Pancreas (tissue), 10 donors: ENCODE measurements at regions not wholly inside any gene's neighbourhood (a gene's known extent, or its start where the extent isn't known, plus 50 kb on each side); places are given as distances from the start of the nearest gene placed in this dataset.
"Not testable (repeated sequence)": the region's sequence is repeated elsewhere in the genome, so short reads cannot be mapped to it uniquely, and the experiment has no call there.

ENCODE experiments used
- ATAC-seq, 4 donors: fragments of 200-7000 bp; cut with Tn5 transposase; one replicate each; pipeline versions ENCODE4 v1.8.0 to v1.9.1; 2020; ENCODE audit warnings: mild to moderate bottlenecking in 4 of 4, moderate library complexity in 4 of 4
- DNase-seq, 6 donors: peaks; one replicate each; pipeline ENCODE4 v3.0.0-alpha.2; 2020
- FAIRE-seq: peaks from 2 replicates; lab custom pipeline; 2012; peaks lifted over from hg19 to GRCh38; lab: Jason Lieb, UNC
- H3K27ac ChIP-seq, 4 donors: fragments of 200-600 bp; sonication (generic); 1 replicate in 3 of 4; 2 replicates in 1 of 4; pipeline versions ENCODE4 v1.5.0 to v1.8.0; 2020
- H3K27me3 ChIP-seq, 4 donors: fragments of 200-600 bp; one replicate each; pipeline ENCODE4 v1.8.0; 2021
- H3K36me3 ChIP-seq, 3 donors: fragments of 200-600 bp; sonication (generic) in 1 of 3; one replicate each; pipeline versions ENCODE4 v1.5.0 to v1.8.0; 2020 to 2021
- H3K4me1 ChIP-seq, 3 donors: fragments of 200-600 bp; one replicate each; pipeline ENCODE4 v1.8.0; 2021
- H3K4me3 ChIP-seq, 4 donors: fragments of 200-600 bp; sonication (generic) in 2 of 4; one replicate each; pipeline versions ENCODE4 v1.5.0 to v1.8.0; 2020 to 2021
- H3K9me3 ChIP-seq, 4 donors: fragments of 200-600 bp; one replicate each; pipeline ENCODE4 v1.8.0; 2021
- CTCF ChIP-seq, 4 donors: fragments of 200-600 bp; sonication (generic) in 3 of 4; IDR thresholded peaks; one replicate each; pipeline versions ENCODE4 v1.5.0 to v1.8.0; 2021; ENCODE audit warnings: antibody characterized with exemption in 4 of 4
- WGBS, 2 donors: extraction: QIAGEN DNeasy Blood & Tissue Kit; methylation state at CpG; one replicate each; pipeline ENCODE4 v1.1.7; 2013; 5-methylcytosine and 5-hydroxymethylcytosine counted together
- intact Hi-C, 3 donors: fragments of 100-400 bp; cut with DNase I; formaldehyde crosslinking; loops; one replicate each; pipeline versions ENCODE4 v1.11.1 to v1.14.2; 2022
- donor health status: healthy with polysubstance abuse.
- donor health status: DM: no; HTN: no; CAD: no; lungs with moderate emphysema.
- donor health status: DM: no; HTN: no; CAD: no.
- donor health status: control.
- donor health status: control.
- donor health status: Bipolar disorder and iron deficiency.
- donor health status: DM: yes; HTN: yes; CAD: no.
- donor health status: DM: no; HTN: no; CAD: no.
- donor health status: DM: no; HTN: no; CAD: no.
- donor health status: DM: yes; HTN: yes; CAD: no.

DNA sequence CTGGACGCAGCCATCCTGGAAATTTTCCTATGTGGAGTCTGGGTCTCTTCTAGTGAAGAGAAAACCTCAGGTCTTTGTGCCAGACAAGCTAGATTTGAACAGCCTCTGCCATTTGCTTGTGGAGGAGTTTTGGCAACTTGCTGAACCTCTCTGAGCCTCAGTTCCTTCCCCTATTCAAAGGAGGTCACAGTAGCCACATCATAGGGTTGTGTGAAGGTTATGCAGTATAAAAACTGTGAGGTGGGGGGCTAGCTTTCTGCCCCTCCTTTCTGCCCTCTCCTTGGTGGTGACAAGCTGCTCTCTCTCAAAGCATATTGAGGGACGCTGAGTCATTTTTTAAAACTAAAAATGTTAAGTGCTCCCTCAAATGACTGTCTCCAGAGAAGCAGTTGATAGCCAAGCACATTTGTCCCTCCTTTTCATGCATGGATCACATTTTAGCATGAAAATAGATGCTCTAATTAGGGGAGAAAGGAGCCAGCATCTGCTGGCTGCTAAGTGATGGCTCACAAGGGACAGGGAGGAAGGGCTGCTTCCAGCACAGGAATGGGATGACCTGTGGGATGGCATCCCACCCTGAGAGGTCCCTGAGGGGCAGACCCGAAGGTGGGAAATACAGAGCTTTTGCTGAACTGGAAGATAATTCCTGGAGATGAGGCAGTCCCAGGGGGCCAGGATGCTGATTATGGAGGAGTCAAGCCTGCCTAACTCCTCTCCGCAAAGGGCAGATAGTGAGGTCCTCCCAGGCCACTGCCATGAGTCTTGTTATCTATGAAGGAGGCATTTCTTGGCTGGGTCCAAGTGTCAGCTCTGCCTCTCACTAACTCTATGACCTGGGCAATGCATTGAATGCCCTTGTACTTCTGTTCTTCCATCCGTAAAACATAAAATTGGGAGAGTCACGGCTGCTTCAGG lies 218.8 kb downstream of the RAB11FIP4 start:
- H3K4me3 ChIP-seq, result no peak overlapping the region
- FAIRE-seq (no peak), ATAC-seq (no peak), DNase-seq (no peak)
- no peaks in the 10 kb centered on the region for H3K36me3 ChIP-seq
- H3K4me1 ChIP-seq, result no peaks in the 10 kb centered on the region
- WGBS, 2 donors, result 67 to 76% methylated on average over 6 of the region's 6 CpGs
- no peaks in the 10 kb centered on the region for H3K27me3 ChIP-seq
- no peaks in the 10 kb centered on the region for H3K9me3 ChIP-seq
- intact Hi-C loops, result no loop called here
- TF ChIP-seq CTCF (IDR thresholded peaks at IDR 0.05), result no peak
- H3K27ac ChIP-seq, result no peak overlapping the region

GRCh38 chr17:31609331-31609730 lies 217.9 kb downstream of the RAB11FIP4 start:
- no peak overlapping the region for H3K27ac ChIP-seq
- H3K36me3 ChIP-seq, result no peaks in the 10 kb centered on the region
- no peak for TF ChIP-seq CTCF (IDR thresholded peaks at IDR 0.05)
- intact Hi-C loops, result no loop called here
- WGBS, 2 donors, result 89 to 92% methylated on average over 3 of the region's 3 CpGs
- no peak for DNase-seq
- H3K9me3 ChIP-seq, result no peaks in the 10 kb centered on the region
- no peak overlapping the region for H3K4me3 ChIP-seq
- no peak for FAIRE-seq
- H3K4me1 ChIP-seq, result no peaks in the 10 kb centered on the region
- no peak for ATAC-seq
- H3K27me3 ChIP-seq, result no peaks in the 10 kb centered on the region

DNA sequence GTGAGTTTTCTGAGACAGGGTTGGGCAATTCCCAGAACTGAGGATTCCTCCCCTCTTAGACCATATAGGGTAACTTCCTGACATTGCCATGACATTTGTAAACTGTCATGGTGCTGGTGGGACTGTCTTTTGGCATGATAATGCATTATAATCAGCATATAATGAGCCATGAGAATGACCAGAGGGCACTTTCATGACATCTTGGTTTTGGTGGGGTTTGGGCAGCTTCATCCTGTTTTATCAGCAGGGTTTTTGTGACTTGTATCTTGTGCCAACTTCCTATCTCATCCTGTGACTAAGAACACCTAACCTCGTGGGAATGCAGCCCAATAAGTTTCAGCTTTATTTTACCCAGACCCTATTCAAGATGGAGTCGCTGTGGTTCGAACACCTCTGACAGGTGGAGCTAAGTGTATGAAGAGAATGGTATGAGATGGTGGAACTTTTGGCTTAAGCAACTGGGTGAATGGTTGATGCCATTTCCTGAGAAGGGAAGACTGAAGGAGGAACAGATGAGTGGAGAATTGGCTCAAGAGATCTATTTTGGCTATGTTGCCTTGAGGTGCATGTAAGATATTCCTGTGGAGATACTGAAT lies 217.3 kb downstream of the RAB11FIP4 start:
- TF ChIP-seq CTCF (IDR thresholded peaks at IDR 0.05), result no peak
- FAIRE-seq (no peak), DNase-seq (no peak), ATAC-seq (no peak)
- intact Hi-C loops, result no loop called here
- 73 to 78% methylated on average over 3 of the region's 3 CpGs for WGBS, 2 donors
- H3K36me3 ChIP-seq, result no peaks in the 10 kb centered on the region
- no peak overlapping the region for H3K4me3 ChIP-seq
- no peaks in the 10 kb centered on the region for H3K9me3 ChIP-seq
- no peaks in the 10 kb centered on the region for H3K4me1 ChIP-seq
- no peak overlapping the region for H3K27ac ChIP-seq
- no peaks in the 10 kb centered on the region for H3K27me3 ChIP-seq

DNA sequence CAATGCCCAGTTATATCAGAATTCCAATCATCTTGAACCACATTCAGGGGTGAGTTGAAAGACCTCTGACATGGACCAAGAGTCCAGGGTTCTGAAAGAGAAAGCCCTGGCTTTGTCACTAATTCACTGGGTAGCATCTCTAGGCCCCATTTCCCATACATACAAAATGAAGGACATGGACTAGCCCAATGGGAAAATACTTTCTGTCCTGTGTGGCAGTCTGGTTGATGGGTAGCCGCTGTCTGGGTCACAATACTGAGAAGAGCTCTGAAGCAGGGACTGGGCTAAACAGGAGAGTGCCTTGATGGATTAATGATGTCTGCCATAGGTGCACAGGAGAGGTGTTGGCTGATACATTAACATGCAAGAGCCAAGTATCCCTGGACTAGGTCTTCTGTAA lies 214.3 kb downstream of the RAB11FIP4 start:
- no peaks in the 10 kb centered on the region for H3K36me3 ChIP-seq
- H3K27me3 ChIP-seq, result no peaks in the 10 kb centered on the region
- H3K4me3 ChIP-seq, result no peak overlapping the region
- DNase-seq, result no peak
- no peak for TF ChIP-seq CTCF (IDR thresholded peaks at IDR 0.05)
- no peak for FAIRE-seq
- no peaks in the 10 kb centered on the region for H3K4me1 ChIP-seq
- 96% methylated on average over 1 of the region's 1 CpG for WGBS, 2 donors
- intact Hi-C loops, result no loop called here
- no peak for ATAC-seq
- no peaks in the 10 kb centered on the region for H3K9me3 ChIP-seq
- no peak overlapping the region for H3K27ac ChIP-seq

DNA sequence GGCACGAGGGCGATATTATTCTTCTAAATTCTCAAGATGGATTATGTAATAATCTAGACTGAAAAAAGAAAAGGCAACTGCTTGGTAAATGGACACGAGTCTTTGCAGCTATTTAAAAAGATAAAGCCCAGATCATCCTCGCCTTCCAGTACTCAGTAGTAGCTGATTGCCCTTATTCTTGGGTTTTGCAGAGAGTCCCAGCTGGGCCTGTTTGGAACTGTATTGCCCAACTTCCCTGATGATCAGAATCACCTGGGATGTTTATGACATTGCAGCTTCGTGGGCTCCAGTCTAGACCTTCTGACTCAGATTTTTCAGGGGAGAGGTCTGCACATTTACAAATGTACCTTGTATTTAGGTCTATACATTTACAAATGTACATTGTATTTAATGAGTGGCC lies 213.5 kb downstream of the RAB11FIP4 start:
- FAIRE-seq, result no peak
- WGBS, 2 donors, result 79 to 86% methylated on average over 5 of the region's 5 CpGs
- no peak overlapping the region for H3K4me3 ChIP-seq
- H3K36me3 ChIP-seq, result no peaks in the 10 kb centered on the region
- no peak for ATAC-seq
- intact Hi-C loops, result no loop called here
- H3K27ac ChIP-seq, result no peak overlapping the region
- no peaks in the 10 kb centered on the region for H3K9me3 ChIP-seq
- TF ChIP-seq CTCF (IDR thresholded peaks at IDR 0.05), result no peak
- H3K4me1 ChIP-seq, result no peaks in the 10 kb centered on the region
- DNase-seq, result no peak
- no peaks in the 10 kb centered on the region for H3K27me3 ChIP-seq

DNA sequence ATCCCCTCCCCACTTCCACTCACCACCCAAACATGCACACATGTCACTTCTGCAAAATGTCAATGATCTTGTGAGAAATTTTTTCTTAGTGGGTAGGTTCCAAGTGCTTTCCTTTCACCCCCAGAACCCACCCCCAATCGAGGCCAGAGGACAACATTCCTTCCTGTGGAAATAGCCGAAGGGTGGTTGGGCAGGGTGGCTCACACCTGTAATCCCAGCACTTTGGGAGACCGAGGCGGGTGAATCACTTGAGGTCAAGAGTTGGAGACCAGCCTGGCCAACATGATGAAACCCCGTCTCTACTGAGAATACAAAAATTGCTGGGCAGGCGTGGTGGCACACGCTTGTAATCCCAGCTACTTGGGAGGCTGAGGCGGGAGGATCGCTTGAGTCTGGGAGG lies 208.7 kb downstream of the RAB11FIP4 start:
- ATAC-seq, H3K27me3 ChIP-seq, intact Hi-C loops, H3K4me3 ChIP-seq, DNase-seq, H3K9me3 ChIP-seq, H3K27ac ChIP-seq, H3K36me3 ChIP-seq, H3K4me1 ChIP-seq, FAIRE-seq: not testable (repeated sequence)
- WGBS, 2 donors, result 88 to 92% methylated on average over 9 of the region's 9 CpGs
